ENCODE measurements at regions not wholly inside any gene's neighbourhood (a gene's known extent, or its start where the extent isn't known, plus 50 kb on each side); places are given as distances from the start of the nearest gene placed in this dataset.

GRCh38 chr5:88452820-88453219 lies 184.2 kb upstream of the TMEM161B start:
- TF ChIP-seq CTCF (IDR thresholded peaks at IDR 0.05; ENCODE audit: insufficient read depth, low read depth, low read length), result no peak
- no peak overlapping the region for H3K4me3 ChIP-seq (ENCODE audit: low read depth, low read length)
- no peak for DNase-seq (ENCODE audit: low read depth)

- DNase-seq (ENCODE audit: low read depth), result no peak
- no peak overlapping the region for H3K4me3 ChIP-seq (ENCODE audit: low read depth, low read length)
- TF ChIP-seq CTCF (IDR thresholded peaks at IDR 0.05; ENCODE audit: insufficient read depth, low read depth, low read length), result no peak
Observed at GRCh38 chr5:88450239-88450638, 181.6 kb upstream of the TMEM161B start.

GRCh38 chr5:88438006-88438405 lies 169.4 kb upstream of the TMEM161B start:
- H3K4me3 ChIP-seq (ENCODE audit: low read depth, low read length), result no peak overlapping the region
- no peak for DNase-seq (ENCODE audit: low read depth)
- TF ChIP-seq CTCF (IDR thresholded peaks at IDR 0.05; ENCODE audit: insufficient read depth, low read depth, low read length), result no peak

- no peak overlapping the region for H3K4me3 ChIP-seq (ENCODE audit: low read depth, low read length)
- DNase-seq (ENCODE audit: low read depth), result no peak
- no peak for TF ChIP-seq CTCF (IDR thresholded peaks at IDR 0.05; ENCODE audit: insufficient read depth, low read depth, low read length)
Observed at GRCh38 chr5:88436290-88436689, 167.6 kb upstream of the TMEM161B start.

GRCh38 chr5:88428633-88429032 lies 160.0 kb upstream of the TMEM161B start:
- DNase-seq (ENCODE audit: low read depth), result no peak
- no peak overlapping the region for H3K4me3 ChIP-seq (ENCODE audit: low read depth, low read length)
- no peak for TF ChIP-seq CTCF (IDR thresholded peaks at IDR 0.05; ENCODE audit: insufficient read depth, low read depth, low read length)

GRCh38 chr5:88426441-88426840 lies 157.8 kb upstream of the TMEM161B start:
- no peak overlapping the region for H3K4me3 ChIP-seq (ENCODE audit: low read depth, low read length)
- DNase-seq (ENCODE audit: low read depth), result no peak
- no peak for TF ChIP-seq CTCF (IDR thresholded peaks at IDR 0.05; ENCODE audit: insufficient read depth, low read depth, low read length)

- DNase-seq (ENCODE audit: low read depth), result no peak
- no peak overlapping the region for H3K4me3 ChIP-seq (ENCODE audit: low read depth, low read length)
- no peak for TF ChIP-seq CTCF (IDR thresholded peaks at IDR 0.05; ENCODE audit: insufficient read depth, low read depth, low read length)
Observed at GRCh38 chr5:88425124-88425523, 156.5 kb upstream of the TMEM161B start.

Measured in fibroblast of villous mesenchyme (primary cell).